ENCODE measurements at regions not wholly inside any gene's neighbourhood (a gene's known extent, or its start where the extent isn't known, plus 50 kb on each side); places are given as distances from the start of the nearest gene placed in this dataset.

GRCh38 chr2:201962774-201963562 lies 70.7 kb upstream of the FZD7 start:
- no peaks in the 10 kb centered on the region for H3K4me1 Mint-ChIP-seq
- DNase-seq (ENCODE audit: low spot score in 2 of 2) (no peak), ATAC-seq (no peak)
- H3K36me3 Mint-ChIP-seq, result no peaks in the 10 kb centered on the region
- no peaks in the 10 kb centered on the region for H3K9me3 Mint-ChIP-seq
- H3K27ac Mint-ChIP-seq, result no peak overlapping the region
- no peak overlapping the region for H3K4me3 Mint-ChIP-seq

GRCh38 chr2:201964011-201964410 lies 69.6 kb upstream of the FZD7 start:
- ATAC-seq (no peak), DNase-seq (ENCODE audit: low spot score in 2 of 2) (no peak)
- Mint-ChIP-seq H3K9me3 (no peaks in the 10 kb centered on the region), H3K4me3 (no peak overlapping the region), H3K36me3 (no peaks in the 10 kb centered on the region), H3K27ac (peak overlapping the region; percentile 63), H3K4me1 (no peaks in the 10 kb centered on the region)

GRCh38 chr2:201964631-201965206 lies 68.9 kb upstream of the FZD7 start:
- H3K9me3 Mint-ChIP-seq, result no peaks in the 10 kb centered on the region
- no peaks in the 10 kb centered on the region for H3K4me1 Mint-ChIP-seq
- ATAC-seq (no peak), DNase-seq (ENCODE audit: low spot score in 2 of 2) (no peak)
- no peak overlapping the region for H3K4me3 Mint-ChIP-seq
- no peaks in the 10 kb centered on the region for H3K36me3 Mint-ChIP-seq
- peak overlapping the region; percentile 63 for H3K27ac Mint-ChIP-seq

- Mint-ChIP-seq H3K27ac (no peak overlapping the region), H3K36me3 (no peaks in the 10 kb centered on the region), H3K4me3 (no peak overlapping the region), H3K9me3 (no peaks in the 10 kb centered on the region), H3K4me1 (no peaks in the 10 kb centered on the region)
- no peak for DNase-seq (ENCODE audit: low spot score in 2 of 2)
- no peak for ATAC-seq
Observed at GRCh38 chr2:201965550-201965949, 68.1 kb upstream of the FZD7 start.

GRCh38 chr2:201966691-201967438 lies 66.8 kb upstream of the FZD7 start:
- no peak for DNase-seq (ENCODE audit: low spot score in 2 of 2)
- H3K27ac Mint-ChIP-seq, result no peak overlapping the region
- H3K36me3 Mint-ChIP-seq, result no peaks in the 10 kb centered on the region
- no peak overlapping the region for H3K4me3 Mint-ChIP-seq
- ATAC-seq, result no peak
- H3K9me3 Mint-ChIP-seq, result no peaks in the 10 kb centered on the region
- H3K4me1 Mint-ChIP-seq, result no peaks in the 10 kb centered on the region

- ATAC-seq (no peak), DNase-seq (ENCODE audit: low spot score in 2 of 2) (no peak)
- Mint-ChIP-seq H3K4me1 (no peaks in the 10 kb centered on the region), H3K36me3 (no peaks in the 10 kb centered on the region), H3K9me3 (no peaks in the 10 kb centered on the region), H3K4me3 (no peak overlapping the region), H3K27ac (no peak overlapping the region)
Observed at GRCh38 chr2:201968050-201968449, 65.6 kb upstream of the FZD7 start.

- Mint-ChIP-seq H3K27ac (no peak overlapping the region), H3K4me1 (no peaks in the 10 kb centered on the region), H3K9me3 (no peaks in the 10 kb centered on the region), H3K4me3 (no peak overlapping the region), H3K36me3 (no peaks in the 10 kb centered on the region)
- no peak for DNase-seq (ENCODE audit: low spot score in 2 of 2)
- ATAC-seq, result no peak
Observed at GRCh38 chr2:201968476-201968875, 65.2 kb upstream of the FZD7 start.

- DNase-seq (ENCODE audit: low spot score in 2 of 2) (no peak), ATAC-seq (no peak)
- Mint-ChIP-seq H3K4me3 (no peak overlapping the region), H3K4me1 (no peaks in the 10 kb centered on the region), H3K27ac (no peak overlapping the region), H3K9me3 (no peaks in the 10 kb centered on the region), H3K36me3 (no peaks in the 10 kb centered on the region)
Observed at GRCh38 chr2:201969241-201969937, 64.3 kb upstream of the FZD7 start.

GRCh38 chr2:201969938-201970785 lies 63.5 kb upstream of the FZD7 start:
- DNase-seq (ENCODE audit: low spot score in 2 of 2) (no peak), ATAC-seq (no peak)
- Mint-ChIP-seq H3K27ac (no peak overlapping the region), H3K36me3 (no peaks in the 10 kb centered on the region), H3K9me3 (no peaks in the 10 kb centered on the region), H3K4me3 (no peak overlapping the region), H3K4me1 (no peaks in the 10 kb centered on the region)

GRCh38 chr2:201970786-201971108 lies 62.9 kb upstream of the FZD7 start:
- no peak overlapping the region for H3K4me3 Mint-ChIP-seq
- no peaks in the 10 kb centered on the region for H3K9me3 Mint-ChIP-seq
- no peaks in the 10 kb centered on the region for H3K4me1 Mint-ChIP-seq
- no peaks in the 10 kb centered on the region for H3K36me3 Mint-ChIP-seq
- DNase-seq (ENCODE audit: low spot score in 2 of 2) (no peak), ATAC-seq (no peak)
- no peak overlapping the region for H3K27ac Mint-ChIP-seq

GRCh38 chr2:201971531-201972228 lies 62.0 kb upstream of the FZD7 start:
- no peak for ATAC-seq
- no peak for DNase-seq (ENCODE audit: low spot score in 2 of 2)

GRCh38 chr2:201972621-201973255 lies 60.9 kb upstream of the FZD7 start:
- no peak overlapping the region for H3K27ac Mint-ChIP-seq
- ATAC-seq, result no peak
- DNase-seq (ENCODE audit: low spot score in 2 of 2), result no peak
- no peaks in the 10 kb centered on the region for H3K4me1 Mint-ChIP-seq
- H3K4me3 Mint-ChIP-seq, result no peak overlapping the region
- H3K9me3 Mint-ChIP-seq, result no peaks in the 10 kb centered on the region
- no peaks in the 10 kb centered on the region for H3K36me3 Mint-ChIP-seq

More at GRCh38 chr2:201971531-201972228, 62.0 kb upstream of the FZD7 start:
- Mint-ChIP-seq H3K9me3 (no peaks in the 10 kb centered on the region), H3K36me3 (no peaks in the 10 kb centered on the region), H3K27ac (no peak overlapping the region), H3K4me3 (no peak overlapping the region), H3K4me1 (no peaks in the 10 kb centered on the region)

- DNase-seq (ENCODE audit: low spot score in 2 of 2) (no peak), ATAC-seq (no peak)
- Mint-ChIP-seq H3K4me1 (no peaks in the 10 kb centered on the region), H3K27ac (no peak overlapping the region), H3K9me3 (no peaks in the 10 kb centered on the region), H3K36me3 (no peaks in the 10 kb centered on the region), H3K4me3 (no peak overlapping the region)
Observed at GRCh38 chr2:201973305-201973928, 60.2 kb upstream of the FZD7 start.
